C4-2B (cell line): ENCODE measurements at regions not wholly inside any gene's neighbourhood (a gene's known extent, or its start where the extent isn't known, plus 50 kb on each side); places are given as distances from the start of the nearest gene placed in this dataset.

Experiments
- ZFX ChIP-seq: fragments of 450-650 bp; IDR thresholded peaks from 2 replicates; pipeline ENCODE4 v1.6.1; 2017
- TF ChIP-seq, protein P1 (sequence below): fragments of 450-650 bp; conservative IDR thresholded peaks from 2 replicates; pipeline ENCODE4 v1.5.1; 2017; ENCODE audit warnings: mild to moderate bottlenecking

DNA sequence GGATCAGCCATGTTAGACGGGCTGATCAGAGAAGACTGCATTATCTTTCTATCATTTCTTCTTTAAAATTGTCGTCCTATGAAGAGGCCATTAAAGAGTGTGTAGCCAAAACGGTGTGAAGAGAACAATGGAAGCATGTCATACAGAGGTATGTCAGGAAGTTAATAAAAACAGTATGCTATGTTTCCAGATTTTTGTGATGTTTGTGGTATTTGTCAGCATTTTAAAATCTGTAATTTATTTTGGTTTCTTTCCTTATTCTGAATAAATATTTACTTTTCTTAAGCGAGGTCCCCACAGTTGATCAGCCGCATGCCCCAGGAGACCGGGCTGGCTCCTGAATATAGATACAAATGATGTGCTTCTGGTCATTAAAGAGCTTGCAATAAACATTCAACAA is 142.9 kb upstream of the SERP2 start:
- TF ChIP-seq, protein P1, sequence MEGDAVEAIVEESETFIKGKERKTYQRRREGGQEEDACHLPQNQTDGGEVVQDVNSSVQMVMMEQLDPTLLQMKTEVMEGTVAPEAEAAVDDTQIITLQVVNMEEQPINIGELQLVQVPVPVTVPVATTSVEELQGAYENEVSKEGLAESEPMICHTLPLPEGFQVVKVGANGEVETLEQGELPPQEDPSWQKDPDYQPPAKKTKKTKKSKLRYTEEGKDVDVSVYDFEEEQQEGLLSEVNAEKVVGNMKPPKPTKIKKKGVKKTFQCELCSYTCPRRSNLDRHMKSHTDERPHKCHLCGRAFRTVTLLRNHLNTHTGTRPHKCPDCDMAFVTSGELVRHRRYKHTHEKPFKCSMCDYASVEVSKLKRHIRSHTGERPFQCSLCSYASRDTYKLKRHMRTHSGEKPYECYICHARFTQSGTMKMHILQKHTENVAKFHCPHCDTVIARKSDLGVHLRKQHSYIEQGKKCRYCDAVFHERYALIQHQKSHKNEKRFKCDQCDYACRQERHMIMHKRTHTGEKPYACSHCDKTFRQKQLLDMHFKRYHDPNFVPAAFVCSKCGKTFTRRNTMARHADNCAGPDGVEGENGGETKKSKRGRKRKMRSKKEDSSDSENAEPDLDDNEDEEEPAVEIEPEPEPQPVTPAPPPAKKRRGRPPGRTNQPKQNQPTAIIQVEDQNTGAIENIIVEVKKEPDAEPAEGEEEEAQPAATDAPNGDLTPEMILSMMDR = no peak
- TF ChIP-seq ZFX = no peak
